ENCODE measurements at regions not wholly inside any gene's neighbourhood (a gene's known extent, or its start where the extent isn't known, plus 50 kb on each side); places are given as distances from the start of the nearest gene placed in this dataset.

GRCh38 chr12:107241411-107241810, 148.1 kb upstream of the CRY1 start:
- TF ChIP-seq CTCF (conservative IDR thresholded peaks at IDR 0.05; ENCODE audit: low read length) (no peak), EZH2phosphoT487 (IDR thresholded peaks at IDR 0.05; ENCODE audit: borderline replicate concordance, low read depth, low read length) (no peak)
